K562 (cell line): ENCODE measurements at regions not wholly inside any gene's neighbourhood (a gene's known extent, or its start where the extent isn't known, plus 50 kb on each side); places are given as distances from the start of the nearest gene placed in this dataset.

Experiments
- CEBPZ ChIP-seq: fragments of 150-350 bp; IDR thresholded peaks from 2 replicates; pipeline ENCODE4 v1.6.1; 2014; ENCODE audit warnings: low read depth, mild to moderate bottlenecking, low read length, borderline replicate concordance
- CTCF ChIP-seq, 3 experiments: IDR thresholded peaks in 2 of 3; conservative IDR thresholded peaks in 1 of 3; 2 replicates each; pipeline ENCODE4 v1.5.1; 2011 to 2012; ENCODE audit warnings: low read length in 3 of 3, mild to moderate bottlenecking in 3 of 3, control low read depth in 2 of 3, improper control_type of control experiment in 1 of 3, inconsistent platforms in 1 of 3, low read depth in 1 of 3, mixed read lengths in 1 of 3, moderate library complexity in 1 of 3; ENCODE audit not compliant: insufficient read depth in 2 of 3
- EGR1 ChIP-seq: fragments of 450-650 bp; conservative IDR thresholded peaks from 2 replicates; pipeline ENCODE4 v1.6.1; 2017; ENCODE audit warnings: mild to moderate bottlenecking
- GTF2E2 ChIP-seq: fragments of 200-800 bp; sonication (Bioruptor generic); IDR thresholded peaks from 2 replicates; pipeline ENCODE4 v1.6.1; 2016; ENCODE audit warnings: missing genetic modification characterization, missing compliant biosample characterization
- HCFC1 ChIP-seq: IDR thresholded peaks from 2 replicates; pipeline ENCODE4 v1.6.1; 2012; ENCODE audit warnings: low read depth, low read length, improper control_type of control experiment
- KLF1 ChIP-seq: fragments of 450-650 bp; IDR thresholded peaks from 2 replicates; pipeline ENCODE4 v1.6.1; 2016; ENCODE audit warnings: missing genetic modification characterization, missing compliant biosample characterization
- RFX5 ChIP-seq: IDR thresholded peaks from 2 replicates; pipeline ENCODE4 v1.6.1; 2011; ENCODE audit warnings: low read depth, mild to moderate bottlenecking, improper control_type of control experiment, low read length
- ZC3H11A ChIP-seq: IDR thresholded peaks from 2 replicates; pipeline ENCODE4 v1.6.1; 2012; ENCODE audit warnings: low read depth, low read length, improper control_type of control experiment
- ZNF407 ChIP-seq: fragments of 450-650 bp; IDR thresholded peaks from 2 replicates; pipeline ENCODE4 v1.6.1; 2016; ENCODE audit warnings: low read depth
- ZNF512 ChIP-seq: IDR thresholded peaks from 2 replicates; pipeline ENCODE4 v1.6.1; 2016; ENCODE audit warnings: missing genetic modification characterization, missing compliant biosample characterization

GRCh38 chr5:2207109-2207399, 324.3 kb upstream of the IRX4 start:
- TF ChIP-seq KLF1 (tag) (no peak), CTCF (IDR thresholded peaks at IDR 0.05 in 2 of 3, conservative IDR thresholded peaks at IDR 0.05 in 1 of 3; ENCODE audit: insufficient read depth in 2 of 3, low read depth in 1 of 3, low read length in 3 of 3) (no peak), HCFC1 (no peak), ZNF407 (no peak), ZNF512 (tag) (no peak), RFX5 (no peak), EGR1 (no peak), ZC3H11A (no peak), GTF2E2 (tag) (no peak), CEBPZ (no peak)
